GM23338 (cell line): ENCODE measurements at regions not wholly inside any gene's neighbourhood (a gene's known extent, or its start where the extent isn't known, plus 50 kb on each side); places are given as distances from the start of the nearest gene placed in this dataset.

ENCODE experiments used
- ATAC-seq: fragments of 200-7000 bp; cut with Tn5 transposase; 3 replicates; pipeline ENCODE4 v1.9.1; 2020
- DNase-seq: peaks from one replicate; pipeline ENCODE4 v3.0.0-alpha.2; 2015; ENCODE audit warnings: low spot score
- H2AFZ ChIP-seq: fragments of 200-600 bp; sonication (generic); 2 replicates; pipeline ENCODE4 v1.8.0; 2016; ENCODE audit warnings: antibody characterized with exemption, mild to moderate bottlenecking, moderate library complexity
- H3F3A ChIP-seq: fragments of 200-600 bp; sonication (generic); replicated peaks from 2 replicates; pipeline ENCODE4 v1.8.0; 2017; ENCODE audit warnings: antibody characterized with exemption, mixed run types, low read depth
- H3K27ac ChIP-seq: fragments of 200-600 bp; sonication (generic); 2 replicates; pipeline ENCODE4 v1.6.1; 2016; ENCODE audit warnings: low read depth
- H3K27me3 ChIP-seq: fragments of 200-600 bp; sonication (generic); 2 replicates; pipeline ENCODE4 v1.8.0; 2016; ENCODE audit warnings: mild to moderate bottlenecking, mixed run types, moderate library complexity; ENCODE audit not compliant: insufficient read depth
- H3K36me3 ChIP-seq: fragments of 200-600 bp; sonication (generic); 2 replicates; pipeline ENCODE4 v1.8.0; 2016; ENCODE audit warnings: mild to moderate bottlenecking; ENCODE audit not compliant: insufficient read depth
- H3K4me1 ChIP-seq: fragments of 200-600 bp; sonication (generic); 2 replicates; pipeline ENCODE4 v1.8.0; 2016; ENCODE audit warnings: mild to moderate bottlenecking, moderate library complexity; ENCODE audit not compliant: insufficient read depth
- H3K4me2 ChIP-seq: fragments of 200-600 bp; sonication (generic); 2 replicates; pipeline ENCODE4 v1.7.1; 2017; ENCODE audit warnings: mixed run types
- H3K4me3 ChIP-seq: fragments of 200-600 bp; sonication (generic); 2 replicates; pipeline ENCODE4 v1.6.1; 2016; ENCODE audit warnings: mixed run types
- H3K79me2 ChIP-seq: fragments of 200-600 bp; sonication (generic); replicated peaks from 2 replicates; pipeline ENCODE4 v1.8.0; 2017; ENCODE audit warnings: mild to moderate bottlenecking; ENCODE audit not compliant: insufficient read depth
- H3K9me2 ChIP-seq: fragments of 200-600 bp; sonication (generic); 2 replicates; pipeline ENCODE4 v1.8.0; 2017; ENCODE audit not compliant: insufficient read depth
- H4K20me1 ChIP-seq: fragments of 200-600 bp; sonication (generic); replicated peaks from 2 replicates; pipeline ENCODE4 v1.8.0; 2017; ENCODE audit warnings: mild to moderate bottlenecking; ENCODE audit not compliant: insufficient read depth
- H3K27ac Mint-ChIP-seq: 2 replicates; pipeline ENCODE4 v1.8.0; 2020; ENCODE audit warnings: inconsistent platforms, mild to moderate bottlenecking, moderate library complexity, mixed read lengths
- H3K27me3 Mint-ChIP-seq: 3 replicates; pipeline ENCODE4 v1.8.0; 2022; ENCODE audit warnings: low read depth, mild to moderate bottlenecking, moderate library complexity, mixed read lengths, inconsistent platforms; ENCODE audit not compliant: insufficient read depth, poor library complexity
- H3K36me3 Mint-ChIP-seq: 3 replicates; pipeline ENCODE4 v1.8.0; 2021; ENCODE audit warnings: low read depth, mild to moderate bottlenecking, inconsistent platforms, moderate library complexity, mixed read lengths
- H3K4me1 Mint-ChIP-seq: 3 replicates; pipeline ENCODE4 v1.8.0; 2020; ENCODE audit warnings: mild to moderate bottlenecking, inconsistent platforms, mixed read lengths
- H3K4me3 Mint-ChIP-seq: 3 replicates; pipeline ENCODE4 v1.8.0; 2021; ENCODE audit warnings: moderate library complexity, mild to moderate bottlenecking, inconsistent platforms, mixed read lengths
- H3K9me3 Mint-ChIP-seq: 3 replicates; pipeline ENCODE4 v1.8.0; 2020; ENCODE audit warnings: moderate library complexity, mild to moderate bottlenecking, inconsistent platforms, mixed read lengths
- CREB1 ChIP-seq: fragments of 250-450 bp; sonication (Bioruptor Pico); IDR thresholded peaks from 2 replicates; pipeline ENCODE4 v1.5.0; 2020; ENCODE audit warnings: low read depth, mild to moderate bottlenecking, moderate library complexity
- EZH2 ChIP-seq: fragments of 200-600 bp; sonication (generic); IDR thresholded peaks from one replicate; pipeline ENCODE4 v1.8.0; 2017; ENCODE audit warnings: antibody characterized with exemption, mild to moderate bottlenecking, low read depth; ENCODE audit not compliant: unreplicated experiment
- JUNB ChIP-seq: IDR thresholded peaks from one replicate; pipeline ENCODE4 v1.6.1; 2016; ENCODE audit warnings: antibody characterized with exemption; ENCODE audit not compliant: unreplicated experiment
- POLR2AphosphoS5 ChIP-seq: IDR thresholded peaks from 2 replicates; pipeline ENCODE4 v1.6.1; 2016; ENCODE audit warnings: antibody characterized with exemption, low read depth
- STAT1 ChIP-seq: IDR thresholded peaks from one replicate; pipeline ENCODE4 v1.6.1; 2016; ENCODE audit warnings: antibody characterized with exemption; ENCODE audit not compliant: unreplicated experiment
- ZNF114 ChIP-seq: fragments of 250-450 bp; sonication (Bioruptor Pico); IDR thresholded peaks from 2 replicates; pipeline ENCODE4 v1.5.0; 2020; ENCODE audit warnings: mild to moderate bottlenecking, moderate library complexity
- TF ChIP-seq, protein P1 (sequence below): fragments of 250-450 bp; sonication (Bioruptor Pico); IDR thresholded peaks from 2 replicates; pipeline ENCODE4 v1.5.0; 2020; ENCODE audit warnings: mild to moderate bottlenecking, moderate library complexity
- TF ChIP-seq, protein P2 (sequence below): IDR thresholded peaks from one replicate; pipeline ENCODE4 v1.6.1; 2018; ENCODE audit warnings: antibody characterized with exemption; ENCODE audit not compliant: unreplicated experiment
- TF ChIP-seq, protein P3 (sequence below), 2 experiments: fragments of 200-600 bp in 1 of 2; sonication (generic) in 1 of 2; conservative IDR thresholded peaks; 2 replicates each; pipeline versions ENCODE4 v1.5.1 to v1.6.1; 2016 to 2017; ENCODE audit warnings: antibody characterized with exemption in 2 of 2, low read depth in 2 of 2, mild to moderate bottlenecking in 2 of 2, moderate library complexity in 1 of 2

DNA sequence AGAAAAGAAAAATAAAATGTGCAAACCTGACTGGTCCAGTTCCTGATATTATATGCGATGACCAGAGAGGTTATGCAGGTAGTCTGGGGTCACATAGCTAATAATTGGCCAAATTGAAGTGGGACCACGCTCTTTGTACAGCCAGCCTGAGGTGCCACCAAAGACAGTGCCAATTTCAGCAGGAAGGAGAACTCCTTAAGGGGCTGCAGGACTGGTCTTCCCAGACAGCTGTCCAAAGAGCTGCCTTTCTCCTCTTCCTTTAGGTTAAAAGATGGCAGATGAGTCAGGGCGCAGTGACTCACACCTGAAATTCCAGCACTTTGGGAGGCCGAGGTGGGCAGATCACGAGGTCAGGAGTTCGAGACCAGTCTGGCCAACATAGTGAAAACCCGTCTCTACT, 95.5 kb downstream of the ACKR3 start:
- H2AFZ ChIP-seq = no peak overlapping the region
- H3K4me2 ChIP-seq = no peak overlapping the region
- ATAC-seq = no peak
- Mint-ChIP-seq H3K4me3 (no peak overlapping the region), H3K27ac (no peak overlapping the region), H3K9me3 (peaks cover 15% of the 10 kb centered on the region), H3K36me3 (peaks cover 14% of the 10 kb centered on the region), H3K27me3 (peaks cover 6% of the 10 kb centered on the region), H3K4me1 (peaks cover 28% of the 10 kb centered on the region)
- no peaks in the 10 kb centered on the region for H3K36me3 ChIP-seq
- H3K27ac ChIP-seq = no peak overlapping the region
- TF ChIP-seq EZH2 (no peak), ZNF114 (CRISPR knock-in tag) (no peak), STAT1 (no peak), CREB1 (no peak), JUNB (no peak), POLR2AphosphoS5 (no peak)
- TF ChIP-seq, protein P1, sequence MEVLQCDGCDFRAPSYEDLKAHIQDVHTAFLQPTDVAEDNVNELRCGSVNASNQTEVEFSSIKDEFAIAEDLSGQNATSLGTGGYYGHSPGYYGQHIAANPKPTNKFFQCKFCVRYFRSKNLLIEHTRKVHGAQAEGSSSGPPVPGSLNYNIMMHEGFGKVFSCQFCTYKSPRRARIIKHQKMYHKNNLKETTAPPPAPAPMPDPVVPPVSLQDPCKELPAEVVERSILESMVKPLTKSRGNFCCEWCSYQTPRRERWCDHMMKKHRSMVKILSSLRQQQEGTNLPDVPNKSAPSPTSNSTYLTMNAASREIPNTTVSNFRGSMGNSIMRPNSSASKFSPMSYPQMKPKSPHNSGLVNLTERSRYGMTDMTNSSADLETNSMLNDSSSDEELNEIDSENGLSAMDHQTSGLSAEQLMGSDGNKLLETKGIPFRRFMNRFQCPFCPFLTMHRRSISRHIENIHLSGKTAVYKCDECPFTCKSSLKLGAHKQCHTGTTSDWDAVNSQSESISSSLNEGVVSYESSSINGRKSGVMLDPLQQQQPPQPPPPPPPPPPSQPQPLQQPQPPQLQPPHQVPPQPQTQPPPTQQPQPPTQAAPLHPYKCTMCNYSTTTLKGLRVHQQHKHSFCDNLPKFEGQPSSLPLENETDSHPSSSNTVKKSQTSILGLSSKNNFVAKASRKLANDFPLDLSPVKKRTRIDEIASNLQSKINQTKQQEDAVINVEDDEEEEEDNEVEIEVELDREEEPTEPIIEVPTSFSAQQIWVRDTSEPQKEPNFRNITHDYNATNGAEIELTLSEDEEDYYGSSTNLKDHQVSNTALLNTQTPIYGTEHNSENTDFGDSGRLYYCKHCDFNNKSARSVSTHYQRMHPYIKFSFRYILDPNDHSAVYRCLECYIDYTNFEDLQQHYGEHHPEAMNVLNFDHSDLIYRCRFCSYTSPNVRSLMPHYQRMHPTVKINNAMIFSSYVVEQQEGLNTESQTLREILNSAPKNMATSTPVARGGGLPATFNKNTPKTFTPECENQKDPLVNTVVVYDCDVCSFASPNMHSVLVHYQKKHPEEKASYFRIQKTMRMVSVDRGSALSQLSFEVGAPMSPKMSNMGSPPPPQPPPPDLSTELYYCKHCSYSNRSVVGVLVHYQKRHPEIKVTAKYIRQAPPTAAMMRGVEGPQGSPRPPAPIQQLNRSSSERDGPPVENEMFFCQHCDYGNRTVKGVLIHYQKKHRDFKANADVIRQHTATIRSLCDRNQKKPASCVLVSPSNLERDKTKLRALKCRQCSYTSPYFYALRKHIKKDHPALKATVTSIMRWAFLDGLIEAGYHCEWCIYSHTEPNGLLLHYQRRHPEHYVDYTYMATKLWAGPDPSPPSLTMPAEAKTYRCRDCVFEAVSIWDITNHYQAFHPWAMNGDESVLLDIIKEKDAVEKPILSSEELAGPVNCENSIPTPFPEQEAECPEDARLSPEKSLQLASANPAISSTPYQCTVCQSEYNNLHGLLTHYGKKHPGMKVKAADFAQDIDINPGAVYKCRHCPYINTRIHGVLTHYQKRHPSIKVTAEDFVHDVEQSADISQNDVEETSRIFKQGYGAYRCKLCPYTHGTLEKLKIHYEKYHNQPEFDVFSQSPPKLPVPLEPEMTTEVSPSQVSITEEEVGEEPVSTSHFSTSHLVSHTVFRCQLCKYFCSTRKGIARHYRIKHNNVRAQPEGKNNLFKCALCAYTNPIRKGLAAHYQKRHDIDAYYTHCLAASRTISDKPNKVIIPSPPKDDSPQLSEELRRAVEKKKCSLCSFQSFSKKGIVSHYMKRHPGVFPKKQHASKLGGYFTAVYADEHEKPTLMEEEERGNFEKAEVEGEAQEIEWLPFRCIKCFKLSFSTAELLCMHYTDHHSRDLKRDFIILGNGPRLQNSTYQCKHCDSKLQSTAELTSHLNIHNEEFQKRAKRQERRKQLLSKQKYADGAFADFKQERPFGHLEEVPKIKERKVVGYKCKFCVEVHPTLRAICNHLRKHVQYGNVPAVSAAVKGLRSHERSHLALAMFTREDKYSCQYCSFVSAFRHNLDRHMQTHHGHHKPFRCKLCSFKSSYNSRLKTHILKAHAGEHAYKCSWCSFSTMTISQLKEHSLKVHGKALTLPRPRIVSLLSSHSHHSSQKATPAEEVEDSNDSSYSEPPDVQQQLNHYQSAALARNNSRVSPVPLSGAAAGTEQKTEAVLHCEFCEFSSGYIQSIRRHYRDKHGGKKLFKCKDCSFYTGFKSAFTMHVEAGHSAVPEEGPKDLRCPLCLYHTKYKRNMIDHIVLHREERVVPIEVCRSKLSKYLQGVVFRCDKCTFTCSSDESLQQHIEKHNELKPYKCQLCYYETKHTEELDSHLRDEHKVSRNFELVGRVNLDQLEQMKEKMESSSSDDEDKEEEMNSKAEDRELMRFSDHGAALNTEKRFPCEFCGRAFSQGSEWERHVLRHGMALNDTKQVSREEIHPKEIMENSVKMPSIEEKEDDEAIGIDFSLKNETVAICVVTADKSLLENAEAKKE (CRISPR knock-in tag) = no peak
- TF ChIP-seq, protein P2, sequence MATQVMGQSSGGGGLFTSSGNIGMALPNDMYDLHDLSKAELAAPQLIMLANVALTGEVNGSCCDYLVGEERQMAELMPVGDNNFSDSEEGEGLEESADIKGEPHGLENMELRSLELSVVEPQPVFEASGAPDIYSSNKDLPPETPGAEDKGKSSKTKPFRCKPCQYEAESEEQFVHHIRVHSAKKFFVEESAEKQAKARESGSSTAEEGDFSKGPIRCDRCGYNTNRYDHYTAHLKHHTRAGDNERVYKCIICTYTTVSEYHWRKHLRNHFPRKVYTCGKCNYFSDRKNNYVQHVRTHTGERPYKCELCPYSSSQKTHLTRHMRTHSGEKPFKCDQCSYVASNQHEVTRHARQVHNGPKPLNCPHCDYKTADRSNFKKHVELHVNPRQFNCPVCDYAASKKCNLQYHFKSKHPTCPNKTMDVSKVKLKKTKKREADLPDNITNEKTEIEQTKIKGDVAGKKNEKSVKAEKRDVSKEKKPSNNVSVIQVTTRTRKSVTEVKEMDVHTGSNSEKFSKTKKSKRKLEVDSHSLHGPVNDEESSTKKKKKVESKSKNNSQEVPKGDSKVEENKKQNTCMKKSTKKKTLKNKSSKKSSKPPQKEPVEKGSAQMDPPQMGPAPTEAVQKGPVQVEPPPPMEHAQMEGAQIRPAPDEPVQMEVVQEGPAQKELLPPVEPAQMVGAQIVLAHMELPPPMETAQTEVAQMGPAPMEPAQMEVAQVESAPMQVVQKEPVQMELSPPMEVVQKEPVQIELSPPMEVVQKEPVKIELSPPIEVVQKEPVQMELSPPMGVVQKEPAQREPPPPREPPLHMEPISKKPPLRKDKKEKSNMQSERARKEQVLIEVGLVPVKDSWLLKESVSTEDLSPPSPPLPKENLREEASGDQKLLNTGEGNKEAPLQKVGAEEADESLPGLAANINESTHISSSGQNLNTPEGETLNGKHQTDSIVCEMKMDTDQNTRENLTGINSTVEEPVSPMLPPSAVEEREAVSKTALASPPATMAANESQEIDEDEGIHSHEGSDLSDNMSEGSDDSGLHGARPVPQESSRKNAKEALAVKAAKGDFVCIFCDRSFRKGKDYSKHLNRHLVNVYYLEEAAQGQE = no peak
- TF ChIP-seq, protein P3, sequence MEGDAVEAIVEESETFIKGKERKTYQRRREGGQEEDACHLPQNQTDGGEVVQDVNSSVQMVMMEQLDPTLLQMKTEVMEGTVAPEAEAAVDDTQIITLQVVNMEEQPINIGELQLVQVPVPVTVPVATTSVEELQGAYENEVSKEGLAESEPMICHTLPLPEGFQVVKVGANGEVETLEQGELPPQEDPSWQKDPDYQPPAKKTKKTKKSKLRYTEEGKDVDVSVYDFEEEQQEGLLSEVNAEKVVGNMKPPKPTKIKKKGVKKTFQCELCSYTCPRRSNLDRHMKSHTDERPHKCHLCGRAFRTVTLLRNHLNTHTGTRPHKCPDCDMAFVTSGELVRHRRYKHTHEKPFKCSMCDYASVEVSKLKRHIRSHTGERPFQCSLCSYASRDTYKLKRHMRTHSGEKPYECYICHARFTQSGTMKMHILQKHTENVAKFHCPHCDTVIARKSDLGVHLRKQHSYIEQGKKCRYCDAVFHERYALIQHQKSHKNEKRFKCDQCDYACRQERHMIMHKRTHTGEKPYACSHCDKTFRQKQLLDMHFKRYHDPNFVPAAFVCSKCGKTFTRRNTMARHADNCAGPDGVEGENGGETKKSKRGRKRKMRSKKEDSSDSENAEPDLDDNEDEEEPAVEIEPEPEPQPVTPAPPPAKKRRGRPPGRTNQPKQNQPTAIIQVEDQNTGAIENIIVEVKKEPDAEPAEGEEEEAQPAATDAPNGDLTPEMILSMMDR (conservative IDR thresholded peaks at IDR 0.05; ENCODE audit: low read depth in 2 of 2) = no peak
- H3K4me1 ChIP-seq = peaks cover 13% of the 10 kb centered on the region; the same call in 1 of the 2 replicates
- H3K9me2 ChIP-seq = peaks cover 11% of the 10 kb centered on the region
- no peaks in the 10 kb centered on the region for H3K27me3 ChIP-seq
- H4K20me1 ChIP-seq = no peaks in the 10 kb centered on the region
- no peaks in the 10 kb centered on the region for H3K79me2 ChIP-seq
- H3K4me3 ChIP-seq = no peak overlapping the region
- H3F3A ChIP-seq = no peaks in the 10 kb centered on the region
- DNase-seq = no peak
